ENCODE measurements at regions not wholly inside any gene's neighbourhood (a gene's known extent, or its start where the extent isn't known, plus 50 kb on each side); places are given as distances from the start of the nearest gene placed in this dataset.
"Not testable (repeated sequence)": the region's sequence is repeated elsewhere in the genome, so short reads cannot be mapped to it uniquely, and the experiment has no call there.

- TF ChIP-seq SIN3B (IDR thresholded peaks at IDR 0.05; ENCODE audit: low read depth) = no peak
- TF ChIP-seq ZNF408 (CRISPR knock-in tag; IDR thresholded peaks at IDR 0.05; ENCODE audit: low read depth) = no peak
Observed at GRCh38 chr2:150325656-150326314, 161.7 kb downstream of the RND3 start (continued).

- H3K4me1 ChIP-seq (replicated peaks in 1 of 2; ENCODE audit: control insufficient read depth in 2 of 2, insufficient read depth in 2 of 2, low read length in 2 of 2); FAIRE-seq; H3K27me3 ChIP-seq (ENCODE audit: control insufficient read depth in 2 of 2, insufficient read depth in 2 of 2, low read length in 2 of 2); H3K36me3 ChIP-seq (ENCODE audit: control insufficient read depth, insufficient read depth, low read length); H3K4me3 ChIP-seq; CTCF ChIA-PET (ENCODE audit: low intra/inter-chr PET ratio); in situ Hi-C loops (cut with MboI); H3K9ac ChIP-seq (ENCODE audit: insufficient read depth in 1 of 2, low read depth in 2 of 2, low read length in 2 of 2); H2AFZ ChIP-seq (ENCODE audit: low read depth, low read length); H3K9me3 ChIP-seq (replicated peaks; ENCODE audit: control insufficient read depth, insufficient read depth, low read depth, low read length); H4K20me1 ChIP-seq (replicated peaks; ENCODE audit: control insufficient read depth, insufficient read depth, low read length); H3K79me2 ChIP-seq (ENCODE audit: control insufficient read depth, insufficient read depth, low read length); BruUV-seq (replicated peaks); H3K9me1 ChIP-seq (ENCODE audit: control insufficient read depth, insufficient read depth, low read length); intact Hi-C loops (cut with micrococcal nuclease); DNase-seq (ENCODE audit: extremely low read depth in 1 of 4, low spot score in 3 of 4); POLR2A ChIA-PET; H3K4me2 ChIP-seq (ENCODE audit: insufficient read depth, low read length); H3K27ac ChIP-seq (ENCODE audit: extremely low read depth, low read depth, low read length); ATAC-seq: not testable (repeated sequence)
Observed at GRCh38 chr2:150323071-150323470, 164.4 kb downstream of the RND3 start.

DNA sequence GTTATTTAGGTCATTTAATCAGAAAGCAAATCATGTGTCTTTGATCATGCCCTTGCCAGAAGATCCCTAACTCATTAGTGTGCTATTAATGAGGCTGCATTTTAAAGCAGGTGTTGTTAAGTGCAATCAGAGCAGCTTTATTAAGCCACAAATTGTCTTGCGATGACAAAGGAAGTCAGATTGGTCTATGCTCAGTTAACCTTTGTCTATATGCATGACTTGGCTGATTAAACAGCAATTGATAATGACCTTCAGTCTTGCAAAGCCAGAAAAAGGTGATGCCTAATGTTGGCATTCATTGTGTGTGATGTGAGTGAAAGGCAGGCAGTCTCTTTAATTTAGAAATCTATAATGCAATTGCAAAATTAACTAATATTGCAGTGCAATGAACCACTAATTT is 166.9 kb downstream of the RND3 start:
- H4K20me1 ChIP-seq (replicated peaks; ENCODE audit: control insufficient read depth, insufficient read depth, low read length) = no peaks in the 10 kb centered on the region
- no peak overlapping the region for H3K27ac ChIP-seq (ENCODE audit: extremely low read depth, low read depth, low read length)
- H2AFZ ChIP-seq (ENCODE audit: low read depth, low read length) = no peak overlapping the region
- 0% methylated on average over 1 of the region's 1 CpG for WGBS (ENCODE audit: insufficient coverage, low coverage, missing lambda C conversion rate)
- FAIRE-seq (no peak), DNase-seq (ENCODE audit: extremely low read depth in 1 of 4, low spot score in 3 of 4) (no peak), ATAC-seq (no peak)
- POLR2A ChIA-PET = no interaction called here
- H3K4me1 ChIP-seq (replicated peaks in 1 of 2; ENCODE audit: control insufficient read depth in 2 of 2, insufficient read depth in 2 of 2, low read length in 2 of 2) = no peaks in the 10 kb centered on the region
- no peaks in the 10 kb centered on the region for H3K27me3 ChIP-seq (ENCODE audit: control insufficient read depth in 2 of 2, insufficient read depth in 2 of 2, low read length in 2 of 2)
- intact Hi-C loops (cut with micrococcal nuclease) = no loop called here
- CTCF ChIA-PET (ENCODE audit: low intra/inter-chr PET ratio) = no interaction called here
- BruUV-seq (replicated peaks) = no TSS peak
- H3K36me3 ChIP-seq (ENCODE audit: control insufficient read depth, insufficient read depth, low read length) = no peaks in the 10 kb centered on the region
- no peaks in the 10 kb centered on the region for H3K9me1 ChIP-seq (ENCODE audit: control insufficient read depth, insufficient read depth, low read length)
- no peak overlapping the region for H3K9ac ChIP-seq (ENCODE audit: insufficient read depth in 1 of 2, low read depth in 2 of 2, low read length in 2 of 2)
- H3K4me3 ChIP-seq = no peak overlapping the region
- H3K4me2 ChIP-seq (ENCODE audit: insufficient read depth, low read length) = no peak overlapping the region
- in situ Hi-C loops (cut with MboI) = no loop called here
- H3K79me2 ChIP-seq (ENCODE audit: control insufficient read depth, insufficient read depth, low read length) = no peaks in the 10 kb centered on the region
- H3K9me3 ChIP-seq (replicated peaks; ENCODE audit: control insufficient read depth, insufficient read depth, low read depth, low read length) = no peaks in the 10 kb centered on the region
- TF ChIP-seq, protein P1, sequence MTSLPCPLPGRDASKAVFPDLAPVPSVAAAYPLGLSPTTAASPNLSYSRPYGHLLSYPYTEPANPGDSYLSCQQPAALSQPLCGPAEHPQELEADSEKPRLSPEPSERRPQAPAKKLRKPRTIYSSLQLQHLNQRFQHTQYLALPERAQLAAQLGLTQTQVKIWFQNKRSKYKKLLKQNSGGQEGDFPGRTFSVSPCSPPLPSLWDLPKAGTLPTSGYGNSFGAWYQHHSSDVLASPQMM (CRISPR knock-in tag; IDR thresholded peaks at IDR 0.05) = no peak
- no peak for TF ChIP-seq CBX2 (IDR thresholded peaks at IDR 0.05; ENCODE audit: insufficient read depth, low read length, poor library complexity, severe bottlenecking)
- TF ChIP-seq, protein P2, sequence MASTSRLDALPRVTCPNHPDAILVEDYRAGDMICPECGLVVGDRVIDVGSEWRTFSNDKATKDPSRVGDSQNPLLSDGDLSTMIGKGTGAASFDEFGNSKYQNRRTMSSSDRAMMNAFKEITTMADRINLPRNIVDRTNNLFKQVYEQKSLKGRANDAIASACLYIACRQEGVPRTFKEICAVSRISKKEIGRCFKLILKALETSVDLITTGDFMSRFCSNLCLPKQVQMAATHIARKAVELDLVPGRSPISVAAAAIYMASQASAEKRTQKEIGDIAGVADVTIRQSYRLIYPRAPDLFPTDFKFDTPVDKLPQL (IDR thresholded peaks at IDR 0.05; ENCODE audit: extremely low read depth, insufficient read length) = no peak
- no peak for TF ChIP-seq IRF1 (CRISPR knock-in tag; IDR thresholded peaks at IDR 0.05; ENCODE audit: borderline replicate concordance)
- no peak for TF ChIP-seq SIX5 (IDR thresholded peaks at IDR 0.05; ENCODE audit: borderline replicate concordance in 1 of 2, insufficient read depth in 1 of 2, low read depth in 1 of 2, low read length in 2 of 2)
- TF ChIP-seq HDGF (IDR thresholded peaks at IDR 0.05) = no peak
- TF ChIP-seq KDM1A (IDR thresholded peaks at IDR 0.05) = no peak

Measured in K562 (cell line).